HUDEP-2 (cell line): ENCODE measurements at regions not wholly inside any gene's neighbourhood (a gene's known extent, or its start where the extent isn't known, plus 50 kb on each side); places are given as distances from the start of the nearest gene placed in this dataset.
"Not testable (repeated sequence)": the region's sequence is repeated elsewhere in the genome, so short reads cannot be mapped to it uniquely, and the experiment has no call there.

ENCODE experiments used
- DNase-seq, 76 experiments: peaks; one replicate each; lab custom pipeline; 2025; ENCODE audit not compliant: unreplicated experiment in 76 of 76; lab: John Stamatoyannopoulos, UW

GRCh38 chr21:17146426-17146825 lies 366.4 kb upstream of the CXADR start:
- no peak for DNase-seq

GRCh38 chr21:17159697-17160096 lies 353.1 kb upstream of the CXADR start:
- DNase-seq = no peak

GRCh38 chr21:17185674-17186073 lies 327.2 kb upstream of the CXADR start:
- no peak for DNase-seq

GRCh38 chr21:17189963-17190362 lies 322.9 kb upstream of the CXADR start:
- DNase-seq = no peak

- no peak for DNase-seq
These were observed 321.4 kb upstream of the CXADR start for GRCh38 chr21:17191346-17191993.

GRCh38 chr21:17195351-17195750 lies 317.5 kb upstream of the CXADR start:
- no peak for DNase-seq

GRCh38 chr21:17195976-17196375 lies 316.9 kb upstream of the CXADR start:
- DNase-seq = no peak

GRCh38 chr21:17196623-17197022 lies 316.2 kb upstream of the CXADR start:
- no peak for DNase-seq

GRCh38 chr21:17197996-17198395 lies 314.8 kb upstream of the CXADR start:
- no peak for DNase-seq

- no peak for DNase-seq
These were observed 312.6 kb upstream of the CXADR start for GRCh38 chr21:17200250-17200649.

GRCh38 chr21:17201741-17202260 lies 311.0 kb upstream of the CXADR start:
- DNase-seq = no peak

GRCh38 chr21:17214801-17215200 lies 298.0 kb upstream of the CXADR start:
- no peak for DNase-seq

- DNase-seq = not testable (repeated sequence)
These were observed 293.8 kb upstream of the CXADR start for GRCh38 chr21:17219050-17219449.

- no peak for DNase-seq
These were observed 281.7 kb upstream of the CXADR start for GRCh38 chr21:17231124-17231523.

GRCh38 chr21:17231771-17232170 lies 281.1 kb upstream of the CXADR start:
- DNase-seq = no peak

GRCh38 chr21:17238468-17238867 lies 274.4 kb upstream of the CXADR start:
- DNase-seq = no peak

GRCh38 chr21:17250778-17251241 lies 262.0 kb upstream of the CXADR start:
- no peak for DNase-seq

- no peak for DNase-seq
These were observed 255.1 kb upstream of the CXADR start for GRCh38 chr21:17257784-17258183.

GRCh38 chr21:17264182-17264581 lies 248.7 kb upstream of the CXADR start:
- no peak for DNase-seq

GRCh38 chr21:17269760-17270159 lies 243.1 kb upstream of the CXADR start:
- DNase-seq = no peak

- peak in 7 of 76 experiments; percentile 4 to 37 (median 9) for DNase-seq
These were observed 242.6 kb upstream of the CXADR start for GRCh38 chr21:17270229-17270628.

- no peak for DNase-seq
These were observed 233.2 kb upstream of the CXADR start for GRCh38 chr21:17279663-17280062.
